Globus pallidus (tissue), 1 donor: ENCODE measurements at regions not wholly inside any gene's neighbourhood (a gene's known extent, or its start where the extent isn't known, plus 50 kb on each side); places are given as distances from the start of the nearest gene placed in this dataset.

Experiments
- DNase-seq: peaks from one replicate; pipeline ENCODE4 v3.0.0-alpha.2; 2015; ENCODE audit warnings: low spot score

DNA sequence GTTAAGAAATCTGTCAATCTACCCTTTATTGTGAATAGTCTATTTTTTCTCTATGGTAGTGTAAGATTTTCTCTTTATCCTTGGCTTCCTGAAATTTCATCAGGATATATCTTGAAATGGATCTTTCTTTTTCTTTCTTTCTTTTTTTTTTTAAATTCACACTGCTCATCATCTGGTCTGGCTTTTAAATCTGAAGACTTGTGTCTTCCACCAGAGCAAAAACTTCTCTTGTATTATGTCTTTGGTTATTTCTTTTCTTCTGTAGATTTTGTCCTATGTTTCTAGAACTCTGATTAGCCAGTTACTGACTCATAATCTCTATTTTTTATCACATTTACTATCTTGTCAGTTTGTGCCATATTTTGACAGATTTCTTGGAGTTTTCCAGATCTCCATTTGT, 133.8 kb upstream of the LMO4 start:
- DNase-seq: no peak

DNA sequence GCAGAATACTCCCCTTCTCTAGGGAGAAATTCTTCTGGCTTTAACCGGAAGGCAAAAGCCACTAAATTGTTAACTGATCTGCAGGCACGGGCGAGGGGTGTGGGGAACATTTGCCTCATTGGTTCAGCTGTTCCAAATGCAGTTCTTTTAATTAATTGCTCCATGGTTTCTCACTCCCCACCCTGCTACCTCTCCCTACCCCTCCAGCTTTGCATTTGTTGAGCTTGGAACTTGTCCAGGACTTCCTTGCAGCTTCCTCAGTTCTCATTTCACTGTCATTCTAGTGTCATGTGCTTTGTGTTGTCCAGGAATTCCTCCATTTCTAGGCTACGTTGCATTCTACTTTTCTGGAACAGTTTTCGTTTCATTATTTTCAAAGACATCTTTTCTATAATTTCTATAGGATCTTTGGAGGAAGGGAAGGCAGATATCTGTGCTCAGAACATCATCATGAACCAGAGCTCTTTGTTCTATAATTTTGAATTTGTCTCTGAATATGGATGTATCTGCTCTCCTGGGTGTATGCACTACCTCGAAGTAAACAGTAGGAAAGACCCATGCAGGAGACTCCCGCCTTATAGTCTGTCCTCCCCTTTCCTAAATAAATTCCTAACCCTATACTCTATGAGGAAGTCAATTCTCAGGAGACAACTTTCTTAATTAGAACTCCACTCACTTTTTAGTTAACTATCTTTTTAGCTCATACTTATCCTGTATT, 132.4 kb upstream of the LMO4 start:
- no peak for DNase-seq

DNA sequence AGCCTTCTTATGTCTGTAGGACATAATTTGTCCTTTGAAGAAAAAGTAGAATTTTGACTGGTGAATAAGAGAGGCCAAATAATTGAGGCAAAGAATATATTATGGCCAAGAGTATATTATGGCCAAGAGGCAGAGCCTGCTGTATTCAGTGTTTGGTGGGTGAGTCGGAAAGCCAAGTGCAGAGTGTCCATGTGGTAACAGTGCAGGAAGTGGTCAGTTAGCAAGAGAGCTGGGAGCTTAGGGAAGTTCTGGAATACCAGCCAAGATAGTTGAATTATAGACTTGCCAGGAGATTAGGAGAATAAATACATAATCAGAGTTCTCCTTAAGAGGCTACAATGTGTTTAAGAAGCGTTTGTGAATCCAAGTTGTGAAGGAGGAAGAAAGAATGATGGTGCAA, 131.5 kb upstream of the LMO4 start:
- no peak for DNase-seq

DNA sequence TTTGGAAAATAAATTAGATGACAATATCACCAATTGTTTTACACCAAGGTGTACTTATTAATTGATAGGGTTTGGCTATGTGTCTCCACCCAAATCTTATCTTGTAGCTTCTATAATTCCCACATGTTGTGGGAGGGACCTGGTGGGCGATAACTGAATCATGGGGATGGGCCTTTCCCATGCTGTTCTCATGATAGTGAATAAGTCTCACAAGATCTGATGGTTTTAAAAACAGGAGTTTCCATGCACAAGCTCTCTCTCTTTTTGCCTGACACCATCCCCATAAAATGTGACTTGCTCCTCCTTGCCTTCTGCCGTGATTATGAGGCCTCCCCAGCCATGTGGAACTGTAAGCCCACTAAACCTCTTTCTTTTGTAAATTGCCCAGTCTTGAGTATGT, 131.0 kb upstream of the LMO4 start:
- DNase-seq: no peak

DNA sequence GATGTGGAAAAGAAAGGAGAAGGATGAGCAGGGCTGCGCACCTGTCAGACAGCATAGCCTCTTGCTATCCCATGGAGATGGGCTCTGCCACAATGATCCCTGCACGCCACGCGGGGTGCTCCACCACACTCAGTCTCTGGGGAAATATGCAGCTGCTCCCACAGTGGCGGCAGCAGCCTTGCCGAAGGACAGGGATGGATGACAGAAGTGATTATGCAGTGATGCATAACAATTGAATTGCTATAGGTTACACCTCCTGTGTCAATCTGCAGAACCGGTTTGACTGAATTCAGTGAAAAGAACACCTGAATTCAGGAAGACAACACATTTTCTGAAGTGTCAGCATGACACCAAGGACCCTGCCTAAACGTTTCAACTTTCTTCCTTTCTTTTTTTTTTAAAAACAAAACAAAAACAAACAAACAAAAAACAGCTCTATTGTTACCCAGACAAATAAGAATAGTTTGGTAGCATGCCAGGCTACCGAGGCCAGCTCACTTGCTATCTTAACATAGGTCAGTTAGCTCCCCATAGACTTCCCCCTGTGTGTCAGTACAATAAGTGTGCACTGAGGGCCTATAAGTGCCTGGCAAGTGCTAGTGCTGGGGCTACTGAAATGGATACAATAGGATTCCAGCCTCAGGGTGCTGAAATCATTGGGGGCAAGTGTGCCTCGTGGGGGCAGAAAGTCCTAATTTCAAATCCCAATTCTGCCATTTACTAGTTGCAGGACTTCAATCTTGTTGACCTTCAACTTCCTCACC, 127.6 kb upstream of the LMO4 start:
- DNase-seq: no peak

DNA sequence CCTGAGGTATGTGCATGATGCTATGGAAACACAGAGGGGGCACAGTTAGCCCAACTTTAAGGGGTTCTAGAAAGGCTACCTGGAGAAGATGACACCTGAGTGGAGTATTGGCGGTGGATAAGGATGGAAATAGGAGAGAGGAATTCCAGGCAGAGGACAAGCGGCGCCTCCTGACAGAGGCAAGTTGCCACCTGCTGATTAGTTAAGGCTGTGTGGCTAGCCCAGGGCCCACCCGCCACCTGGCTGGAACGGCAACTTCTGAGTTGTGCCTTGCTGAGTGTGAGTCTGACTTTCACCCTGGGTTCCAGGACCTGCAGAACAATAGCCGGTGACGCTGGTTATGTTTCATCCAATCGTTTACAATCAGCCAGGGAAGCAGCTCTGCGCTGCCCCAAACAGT, 126.9 kb upstream of the LMO4 start:
- no peak for DNase-seq

DNA sequence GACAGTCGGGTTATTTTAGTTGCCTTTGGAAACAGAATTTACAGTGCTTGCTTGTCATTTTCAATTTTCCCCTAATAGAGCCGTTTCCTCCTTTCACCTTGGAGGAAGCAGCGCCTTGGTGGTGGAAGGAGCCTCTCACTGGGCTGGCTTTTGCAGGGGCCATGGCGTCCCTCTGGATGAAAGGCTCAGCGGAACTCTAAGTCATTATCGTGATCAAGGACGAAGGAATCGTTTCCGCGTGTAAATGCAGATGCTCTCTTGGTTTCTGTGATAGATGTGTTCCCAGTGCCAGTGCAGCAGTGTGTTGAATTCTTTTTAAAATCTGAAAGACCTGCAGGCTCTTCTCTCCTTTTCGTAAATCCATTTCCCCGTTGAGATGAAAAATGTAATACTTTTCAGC, 126.2 kb upstream of the LMO4 start:
- no peak for DNase-seq

DNA sequence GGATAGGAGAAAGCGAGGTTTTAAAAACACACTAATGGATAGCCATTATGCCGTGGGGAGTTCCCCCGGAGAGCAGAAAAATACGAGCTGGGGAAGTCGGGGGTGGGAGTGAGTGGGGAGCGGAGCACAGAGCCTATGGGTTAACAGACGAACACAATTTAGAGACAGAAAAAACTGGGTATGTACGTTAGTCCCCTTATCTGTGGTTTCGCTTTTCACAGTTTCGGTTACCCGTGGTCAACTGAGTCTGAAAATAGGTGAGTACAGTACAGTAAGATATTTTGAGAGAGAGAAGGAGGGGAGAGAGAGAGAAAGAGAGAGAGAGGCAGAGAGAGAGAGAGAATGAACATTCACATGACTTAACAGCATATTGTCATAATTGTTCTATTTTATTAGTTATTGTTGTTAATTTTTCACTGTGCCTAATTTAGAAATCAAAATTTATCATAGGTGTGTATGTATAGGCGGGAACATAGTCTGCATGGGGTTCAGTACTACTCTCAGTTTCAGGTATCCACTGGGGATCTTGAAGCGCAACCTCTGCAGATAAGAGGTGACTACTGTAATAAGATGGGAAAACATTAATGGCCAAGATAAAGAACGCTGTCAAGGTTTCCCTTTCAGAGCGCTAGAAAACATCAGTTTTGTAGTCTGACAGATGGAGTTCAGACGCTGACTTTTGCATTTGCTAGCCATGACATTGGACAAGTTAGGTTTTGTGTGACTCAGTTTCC, 125.6 kb upstream of the LMO4 start:
- DNase-seq: no peak

DNA sequence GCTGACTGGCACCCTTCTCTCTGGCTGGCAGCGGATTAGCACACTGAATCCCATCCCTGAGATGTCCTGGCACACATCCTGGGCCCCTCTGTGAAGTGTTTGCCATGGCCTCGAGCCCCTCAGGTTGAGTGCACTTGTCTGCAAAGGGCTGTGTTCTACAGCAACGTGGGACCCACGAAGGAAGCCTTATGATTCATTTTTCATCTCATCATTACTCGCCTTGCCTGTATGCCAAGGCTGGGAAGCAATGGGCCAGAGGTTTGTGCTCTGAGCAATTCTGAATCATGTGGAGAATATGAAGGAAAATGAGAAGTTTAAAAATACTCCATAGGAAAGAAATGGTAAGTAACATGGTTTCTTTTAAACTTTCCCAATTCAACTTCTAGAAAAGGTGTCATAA, 124.8 kb upstream of the LMO4 start:
- DNase-seq: no peak

DNA sequence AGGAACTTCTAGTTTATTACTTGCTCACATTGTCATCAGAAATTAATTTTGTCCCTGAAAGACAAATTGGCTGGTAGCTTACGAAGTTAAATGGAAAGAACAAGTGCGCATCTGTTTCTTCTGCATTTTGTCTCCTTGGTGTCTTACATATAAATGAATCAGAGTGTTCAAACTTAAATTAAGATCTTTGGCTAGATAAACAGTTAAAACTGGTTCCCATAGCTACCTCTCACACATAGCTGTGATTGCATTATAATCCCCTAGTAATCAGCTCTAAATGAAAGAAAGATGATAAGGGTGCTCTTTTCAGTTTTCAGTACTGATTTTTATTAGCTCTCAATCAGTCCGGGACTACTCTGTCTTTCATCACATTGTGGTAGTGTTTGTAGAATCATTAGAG, 124.2 kb upstream of the LMO4 start:
- no peak for DNase-seq

DNA sequence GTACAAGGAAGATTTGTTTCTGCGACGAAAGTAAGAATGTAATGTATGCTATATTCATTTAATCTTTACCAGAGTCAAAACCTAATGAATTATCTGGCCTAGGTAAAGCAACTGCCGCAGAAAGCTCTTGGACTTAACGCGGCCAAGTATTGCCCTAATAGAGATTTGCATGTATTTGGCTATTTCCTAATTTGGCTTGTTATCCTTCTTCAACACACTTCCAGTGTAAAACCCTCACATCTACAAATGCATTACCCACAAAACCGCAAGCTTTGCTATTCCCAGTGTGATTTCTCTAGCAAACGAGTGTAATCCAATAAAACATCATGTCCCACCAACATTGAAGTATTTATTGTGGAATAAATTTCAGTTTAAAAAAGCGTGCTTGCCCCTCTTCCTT, 123.8 kb upstream of the LMO4 start:
- DNase-seq: no peak

DNA sequence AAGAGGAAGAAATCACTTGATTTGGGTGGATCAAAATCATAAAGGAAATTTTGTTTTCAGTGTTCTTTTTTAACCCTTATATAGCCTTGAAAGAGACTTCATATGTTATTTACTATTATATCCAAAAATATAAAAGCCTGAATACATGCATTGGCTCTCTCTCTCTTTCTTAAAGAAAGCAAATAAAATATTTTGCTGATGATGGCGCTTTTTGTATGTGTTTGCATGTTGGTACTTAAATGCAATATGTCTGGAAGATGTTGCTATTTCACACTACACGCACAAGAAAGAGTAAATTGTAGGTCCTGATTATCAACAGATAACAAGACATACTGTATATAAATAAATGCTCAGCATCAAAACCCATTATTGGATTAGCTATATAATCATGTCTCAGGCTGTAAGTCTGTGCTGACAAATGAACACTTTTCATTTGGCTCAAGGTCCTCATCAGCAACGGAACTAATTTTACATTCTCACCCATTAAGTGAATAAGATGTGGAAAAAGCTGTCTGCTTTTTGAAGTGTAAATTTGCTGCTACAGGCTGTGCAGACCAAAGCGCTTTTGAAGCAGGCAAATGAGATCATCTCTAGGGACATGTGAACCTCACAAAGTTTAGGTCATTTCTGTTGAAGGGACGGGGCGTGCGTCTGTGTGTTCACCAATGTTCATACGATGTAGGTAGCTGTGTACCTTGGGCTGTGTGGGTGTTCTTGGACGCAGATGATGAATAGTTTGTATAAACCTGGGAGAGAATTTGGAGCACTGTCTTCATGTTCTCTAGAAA, 122.4 kb upstream of the LMO4 start:
- no peak for DNase-seq

DNA sequence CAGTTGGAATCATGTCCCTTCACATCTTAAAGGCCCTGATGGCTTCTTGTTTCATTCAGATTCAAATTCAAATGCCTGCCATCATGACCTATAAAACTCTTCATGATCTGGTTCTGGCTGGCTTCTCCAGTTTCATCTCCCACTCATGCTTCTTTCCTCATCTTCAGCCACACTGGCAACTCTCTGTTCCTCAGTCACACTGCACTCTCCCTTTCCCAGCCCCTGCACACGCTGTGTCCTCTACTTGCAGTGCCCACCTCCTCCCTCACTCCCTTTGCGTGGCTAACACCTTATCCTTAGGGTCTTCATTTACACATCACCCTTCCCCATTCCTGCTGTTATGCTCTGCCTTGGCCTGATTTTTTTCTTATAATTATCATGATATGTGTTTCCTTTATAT, 120.6 kb upstream of the LMO4 start:
- no peak for DNase-seq

DNA sequence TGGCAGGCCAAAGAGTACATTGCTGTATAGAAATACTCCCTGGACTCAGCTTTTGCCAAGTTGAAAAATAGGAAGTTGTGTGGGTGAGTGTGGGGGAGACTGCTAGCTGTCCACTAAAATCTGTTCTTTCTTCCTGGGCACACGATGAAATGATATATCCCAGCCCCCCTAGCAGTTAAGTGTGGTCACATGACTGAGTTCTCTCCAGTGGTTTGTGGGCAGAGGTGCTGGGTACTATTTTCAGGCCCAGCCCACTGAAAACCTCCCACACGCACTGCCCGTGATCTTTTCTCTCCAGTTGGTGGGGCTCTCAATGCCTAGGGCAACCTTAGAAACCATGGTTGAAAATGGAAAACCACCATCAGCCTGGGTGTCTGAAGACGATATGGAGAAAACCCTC, 119.7 kb upstream of the LMO4 start:
- no peak for DNase-seq

DNA sequence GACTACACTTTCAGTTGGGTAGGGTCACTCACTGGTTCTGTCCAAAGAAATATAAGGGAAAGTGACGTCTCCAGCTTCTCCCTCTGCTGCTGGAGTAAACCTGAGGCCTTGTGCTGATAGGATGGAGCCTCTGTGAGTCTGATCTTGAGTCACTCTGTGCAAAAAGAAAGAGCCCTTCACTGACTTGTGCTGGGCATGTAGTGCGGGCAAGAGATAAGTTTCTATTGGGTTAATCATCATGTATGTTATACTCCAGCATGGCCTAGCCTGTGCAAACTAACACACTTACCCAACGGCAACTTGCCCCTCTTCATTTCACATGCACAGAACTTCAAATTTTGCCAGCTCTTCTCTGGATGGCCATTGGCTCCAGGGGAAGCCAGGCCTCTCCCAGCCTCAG, 118.5 kb upstream of the LMO4 start:
- DNase-seq: no peak

DNA sequence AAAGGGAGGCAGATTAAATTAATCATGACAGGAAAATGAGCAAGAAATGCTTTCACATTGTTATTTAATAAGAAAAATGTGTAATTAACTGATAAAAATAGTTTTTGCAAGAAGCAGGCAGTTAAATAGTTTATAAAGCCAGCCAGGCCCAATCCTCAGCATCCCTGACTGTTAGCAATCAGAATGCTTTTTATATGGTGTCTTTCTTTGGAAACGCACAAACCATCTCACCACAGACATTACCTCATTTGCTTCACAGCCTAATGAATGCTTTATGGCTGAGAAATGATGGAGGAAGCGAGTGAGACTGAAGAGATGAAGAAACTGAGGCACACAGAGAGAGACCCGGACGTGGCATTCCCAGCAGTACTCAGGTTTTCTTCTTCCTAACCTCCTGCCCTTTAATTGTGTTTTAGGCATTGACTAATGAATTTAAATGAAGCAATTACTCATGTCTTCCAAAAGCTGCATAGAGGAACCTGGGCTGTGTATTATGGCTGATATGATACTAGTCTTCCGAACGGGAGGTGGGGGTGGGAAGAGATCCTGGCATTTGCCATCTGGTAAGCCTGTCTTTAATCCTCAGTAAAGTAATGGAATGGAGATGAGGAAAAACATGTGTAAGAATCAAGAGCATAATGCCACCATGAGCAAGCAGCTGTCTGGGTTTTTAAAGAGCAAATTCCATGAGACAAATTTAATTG, 116.1 kb upstream of the LMO4 start:
- DNase-seq: no peak

DNA sequence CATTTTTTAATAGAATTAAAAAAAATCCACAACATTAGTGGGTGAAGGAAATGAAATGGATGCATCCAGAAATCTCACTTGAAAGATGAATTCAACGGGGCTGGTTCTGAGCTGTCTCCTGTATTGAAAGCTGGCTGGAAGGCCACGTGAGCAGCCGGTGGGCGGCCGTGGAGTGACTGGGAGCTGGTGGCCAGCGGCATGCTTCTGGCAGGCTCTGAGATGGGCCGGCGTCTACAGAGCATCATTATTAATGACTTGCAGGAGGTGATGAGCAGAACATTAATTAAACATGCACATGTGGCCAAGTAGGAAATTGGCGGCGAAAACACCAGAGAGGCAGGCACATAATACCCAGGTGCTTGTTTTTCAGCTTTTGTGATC, 115.6 kb upstream of the LMO4 start:
- DNase-seq: no peak

DNA sequence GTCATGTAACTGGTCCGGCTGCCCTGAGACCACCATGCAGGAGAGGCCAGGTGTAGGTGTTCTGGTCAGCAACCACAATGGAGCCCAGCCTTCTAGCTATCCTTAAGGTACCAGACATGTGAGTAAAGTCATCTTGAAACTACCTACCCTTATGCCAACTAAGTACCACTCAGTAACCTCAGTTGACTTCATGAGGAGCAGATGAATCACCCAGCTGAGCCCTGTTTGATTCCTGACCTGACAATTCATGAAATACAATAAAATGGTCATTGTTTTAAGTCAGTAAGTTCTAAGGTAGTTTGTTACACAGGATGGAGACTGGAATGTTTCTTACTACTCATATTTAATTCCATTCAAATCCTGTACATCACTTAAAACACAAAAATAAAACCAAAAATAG, 113.1 kb upstream of the LMO4 start:
- DNase-seq: no peak

DNA sequence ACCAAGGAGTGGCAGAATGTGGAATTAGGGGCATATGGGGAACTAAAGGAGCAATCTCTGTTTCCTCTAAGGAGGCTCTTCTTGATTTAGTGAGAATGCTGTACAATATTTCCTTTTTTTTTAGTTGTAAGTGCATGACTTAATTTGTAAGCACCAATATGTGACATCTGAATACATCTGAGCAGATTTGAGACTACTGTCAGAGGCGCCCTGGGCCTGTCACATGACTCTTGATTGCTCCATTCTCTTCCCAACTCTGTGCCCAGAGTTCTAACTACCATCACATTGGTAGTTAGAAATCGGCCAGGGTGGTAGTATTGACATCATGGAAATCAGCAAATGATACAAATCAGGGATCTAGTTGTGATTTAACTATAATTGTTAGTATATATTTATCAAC, 110.1 kb upstream of the LMO4 start:
- DNase-seq: no peak

DNA sequence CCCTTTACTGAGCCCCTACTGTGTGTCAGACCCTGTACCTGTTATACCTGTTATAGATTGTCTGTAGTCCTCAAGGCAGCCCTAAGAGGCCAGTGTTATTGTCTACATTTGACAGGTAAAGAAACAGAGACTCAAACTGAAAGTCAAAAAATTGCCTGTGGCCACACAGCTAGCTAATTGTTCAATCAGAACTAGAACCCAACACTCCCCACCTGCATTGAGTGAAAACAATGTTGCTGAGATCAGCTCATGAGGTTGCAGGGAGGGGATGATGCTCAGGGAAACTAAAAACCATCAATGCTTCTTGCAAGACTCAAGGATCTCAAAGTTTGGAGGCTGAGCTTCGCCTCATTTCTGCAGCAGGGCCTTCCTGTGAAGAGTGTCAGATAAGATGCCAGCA, 109.5 kb upstream of the LMO4 start:
- DNase-seq: no peak

DNA sequence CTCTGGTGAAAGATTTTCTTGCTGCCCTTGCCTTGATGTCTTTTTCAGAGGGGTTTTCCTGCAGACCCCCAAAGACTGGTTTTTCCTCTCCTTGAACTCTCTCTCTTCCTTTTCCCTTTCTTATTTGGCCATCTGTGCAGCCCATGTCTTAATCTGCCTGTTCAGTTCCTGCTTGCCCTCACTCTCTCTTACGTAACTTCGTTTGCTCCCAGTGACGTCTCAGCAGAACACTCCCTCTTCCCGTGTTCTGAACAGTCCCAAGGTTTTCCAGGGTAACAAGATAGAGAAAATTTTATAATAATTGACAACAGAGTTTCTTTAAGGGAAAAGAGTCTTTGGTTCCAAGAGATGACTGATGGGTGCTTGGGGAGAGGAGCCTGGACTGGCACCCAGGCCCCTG, 109.1 kb upstream of the LMO4 start:
- no peak for DNase-seq

DNA sequence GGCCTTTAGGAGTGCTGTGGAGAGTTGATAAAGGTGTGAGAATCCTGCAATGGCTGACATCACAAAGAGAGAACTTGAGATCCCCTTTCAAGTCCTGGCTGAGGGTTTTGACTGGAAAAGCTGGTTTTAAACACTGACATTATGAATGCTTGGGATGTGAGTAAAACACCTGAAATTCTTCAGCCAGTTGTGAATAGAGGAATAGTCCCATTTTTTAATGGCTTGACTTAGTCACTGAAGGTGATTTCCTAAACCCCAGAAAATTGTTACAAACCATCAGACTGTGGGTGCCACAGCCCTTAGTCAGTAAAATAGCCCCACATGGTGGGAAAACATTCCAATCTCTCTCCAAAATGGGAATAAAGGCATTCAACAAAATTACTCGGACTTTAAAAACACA, 107.7 kb upstream of the LMO4 start:
- no peak for DNase-seq
